ENCODE measurements at regions not wholly inside any gene's neighbourhood (a gene's known extent, or its start where the extent isn't known, plus 50 kb on each side); places are given as distances from the start of the nearest gene placed in this dataset.

GRCh38 chr9:117823576-117823975 is 119.4 kb downstream of the TLR4 start:
- TF ChIP-seq CTCF (IDR thresholded peaks at IDR 0.05; ENCODE audit: insufficient read depth, low read depth, low read length) = no peak
- TF ChIP-seq EZH2 (IDR thresholded peaks at IDR 0.05; ENCODE audit: insufficient read depth, low read length) = no peak

Data from astrocyte (in vitro differentiated cells and primary cell).